ENCODE measurements at regions not wholly inside any gene's neighbourhood (a gene's known extent, or its start where the extent isn't known, plus 50 kb on each side); places are given as distances from the start of the nearest gene placed in this dataset.

GRCh38 chr7:17211307-17211836, 87.1 kb upstream of the AHR start:
- no peak overlapping the region for H3K4me3 ChIP-seq (replicated peaks in 1 of 3)
- H3K27me3 ChIP-seq, result no peaks in the 10 kb centered on the region
- no peaks in the 10 kb centered on the region for H3K4me1 ChIP-seq
- intact Hi-C loops (cut with DNase I), result no loop called here
- no peak for DNase-seq
- H3K27ac ChIP-seq, result no peak overlapping the region
- TF ChIP-seq CTCF (IDR thresholded peaks at IDR 0.05) (no peak), POLR2A (IDR thresholded peaks at IDR 0.05) (no peak)
- no peaks in the 10 kb centered on the region for H3K9me3 ChIP-seq
- H3K36me3 ChIP-seq, result no peaks in the 10 kb centered on the region
- WGBS, 2 donors, result 97 to 100% methylated on average over 1 of the region's 1 CpG

DNA sequence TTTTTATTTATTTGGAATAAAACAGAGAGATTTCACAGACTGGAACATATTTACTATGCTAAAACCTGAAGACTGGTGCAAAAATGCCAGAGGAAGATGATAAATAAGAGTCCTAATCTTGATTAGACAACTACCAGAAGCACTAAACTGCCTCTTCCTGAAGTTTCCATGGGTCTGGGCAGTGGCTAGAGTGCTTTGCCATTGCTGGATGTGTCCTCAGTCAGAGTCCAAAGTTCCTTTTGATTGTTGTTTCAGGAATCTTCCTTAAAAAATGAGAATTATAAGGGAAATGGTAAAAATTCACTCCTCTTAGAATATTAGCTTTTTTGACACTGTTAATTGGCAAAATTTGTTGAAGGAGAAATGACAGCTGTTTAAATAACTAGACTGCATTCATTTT, 86.3 kb upstream of the AHR start:
- intact Hi-C loops (cut with DNase I), result no loop called here
- TF ChIP-seq CTCF (IDR thresholded peaks at IDR 0.05) (no peak), POLR2A (IDR thresholded peaks at IDR 0.05) (no peak)
- Histone ChIP-seq H3K36me3 (no peaks in the 10 kb centered on the region), H3K9me3 (no peaks in the 10 kb centered on the region), H3K27ac (no peak overlapping the region), H3K4me1 (no peaks in the 10 kb centered on the region), H3K4me3 (replicated peaks in 1 of 3) (no peak overlapping the region), H3K27me3 (no peaks in the 10 kb centered on the region)
- no peak for DNase-seq

DNA sequence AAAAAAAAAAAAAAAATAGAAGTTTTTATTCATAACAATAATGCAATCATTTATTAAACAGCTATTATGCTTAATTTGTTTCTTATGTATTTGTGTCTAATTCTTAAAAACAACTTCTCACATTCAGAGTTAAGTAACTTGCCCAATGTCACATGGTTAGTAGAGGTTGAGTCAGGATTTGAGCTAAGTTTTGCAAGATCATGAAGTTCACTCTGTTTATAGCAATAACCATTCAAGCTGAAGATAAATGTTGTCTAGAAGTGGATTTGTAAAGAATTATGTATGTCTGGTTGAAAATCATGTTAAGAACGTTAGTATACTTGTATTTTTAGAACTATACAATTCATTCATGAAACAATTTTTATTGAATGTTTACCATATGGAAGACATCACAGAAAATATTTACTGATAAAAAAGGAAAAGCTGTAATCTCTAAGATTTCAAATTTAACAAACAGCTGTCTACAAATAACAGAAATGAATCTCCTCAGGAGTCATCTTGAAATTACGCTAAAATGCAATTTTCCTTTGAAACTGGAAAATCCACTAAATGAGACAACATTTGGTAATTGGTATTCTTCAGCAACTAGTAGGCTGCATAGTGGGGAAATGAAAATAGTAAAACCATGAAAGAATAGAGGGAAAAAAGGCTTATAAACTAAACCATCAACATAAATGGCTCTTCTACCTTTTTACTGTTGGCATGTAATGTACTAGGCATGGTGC, 70.5 kb upstream of the AHR start:
- H3K9me3 ChIP-seq, result no peaks in the 10 kb centered on the region
- no peaks in the 10 kb centered on the region for H3K36me3 ChIP-seq
- intact Hi-C loops (cut with DNase I), result no loop called here
- no peaks in the 10 kb centered on the region for H3K4me1 ChIP-seq
- H3K27me3 ChIP-seq, result no peaks in the 10 kb centered on the region
- 92 to 95% methylated on average over 2 of the region's 2 CpGs for WGBS, 2 donors
- TF ChIP-seq CTCF (IDR thresholded peaks at IDR 0.05), result no peak
- TF ChIP-seq POLR2A (IDR thresholded peaks at IDR 0.05), result no peak
- no peak for DNase-seq
- H3K27ac ChIP-seq, result no peak overlapping the region
- no peak overlapping the region for H3K4me3 ChIP-seq (replicated peaks in 1 of 3)

- H3K36me3 ChIP-seq, result no peaks in the 10 kb centered on the region
- H3K9me3 ChIP-seq, result no peaks in the 10 kb centered on the region
- no peaks in the 10 kb centered on the region for H3K4me1 ChIP-seq
- WGBS, 2 donors, result 89 to 92% methylated on average over 2 of the region's 2 CpGs
- intact Hi-C loops (cut with DNase I), result no loop called here
- no peak overlapping the region for H3K27ac ChIP-seq
- no peaks in the 10 kb centered on the region for H3K27me3 ChIP-seq
- H3K4me3 ChIP-seq (replicated peaks in 1 of 3), result no peak overlapping the region
- DNase-seq, result no peak
- TF ChIP-seq POLR2A (IDR thresholded peaks at IDR 0.05) (no peak), CTCF (IDR thresholded peaks at IDR 0.05) (no peak)
Observed at GRCh38 chr7:17229228-17229627, 69.2 kb upstream of the AHR start.

GRCh38 chr7:17230099-17230807, 68.2 kb upstream of the AHR start:
- Histone ChIP-seq H3K27me3 (no peaks in the 10 kb centered on the region), H3K27ac (no peak overlapping the region), H3K4me3 (replicated peaks in 1 of 3) (no peak overlapping the region), H3K9me3 (no peaks in the 10 kb centered on the region), H3K4me1 (no peaks in the 10 kb centered on the region), H3K36me3 (no peaks in the 10 kb centered on the region)
- WGBS, 2 donors, result 66 to 75% methylated on average over 2 of the region's 2 CpGs
- DNase-seq, result no peak
- intact Hi-C loops (cut with DNase I), result no loop called here
- no peak for TF ChIP-seq CTCF (IDR thresholded peaks at IDR 0.05)
- TF ChIP-seq POLR2A (IDR thresholded peaks at IDR 0.05), result no peak

All from thyroid gland (tissue), 4 donors.